OCI-LY7 (cell line): ENCODE measurements at regions not wholly inside any gene's neighbourhood (a gene's known extent, or its start where the extent isn't known, plus 50 kb on each side); places are given as distances from the start of the nearest gene placed in this dataset.

Source experiments
- BruUV-seq: library from RNA; stranded (reverse); fragments of 400-500 nt; replicated peaks from 2 replicates; lab custom pipeline; 2021; lab: Mats Ljungman, UMichigan
- CTCF ChIA-PET: fragments of 300-600 bp; sonication (Branson Sonifier 250); formaldehyde crosslinking; loops from one replicate; lab custom pipeline; 2022; ENCODE audit warnings: antibody characterized with exemption; ENCODE audit not compliant: unreplicated experiment; lab: Charles Lee
- POLR2A ChIA-PET: fragments of 300-600 bp; sonication (Branson Sonifier 250); formaldehyde crosslinking; loops from one replicate; lab custom pipeline; 2022; ENCODE audit warnings: antibody characterized with exemption; lab: Charles Lee
- DNase-seq: peaks from one replicate; pipeline ENCODE4 v3.0.0-alpha.2; 2015; ENCODE audit warnings: low spot score
- H2AFZ ChIP-seq: fragments of 200-600 bp; sonication (generic), shearing (Covaris generic); 2 replicates; pipeline ENCODE4 v1.6.1; 2014; ENCODE audit warnings: mild to moderate bottlenecking, antibody characterized with exemption, low read length, moderate library complexity
- H3K27ac ChIP-seq: fragments of 200-600 bp; sonication (generic); 2 replicates; pipeline ENCODE4 v1.5.1; 2014; ENCODE audit warnings: mixed run types, low read depth, mild to moderate bottlenecking, moderate library complexity, low read length, inconsistent platforms; ENCODE audit not compliant: poor library complexity, severe bottlenecking
- H3K36me3 ChIP-seq: fragments of 200-600 bp; sonication (generic); 2 replicates; pipeline ENCODE4 v1.6.1; 2014; ENCODE audit warnings: mild to moderate bottlenecking, antibody characterized with exemption, low read length, moderate library complexity, mixed read lengths; ENCODE audit not compliant: insufficient read depth
- H3K4me1 ChIP-seq: fragments of 200-600 bp; sonication (generic); 2 replicates; pipeline ENCODE4 v1.5.1; 2014; ENCODE audit warnings: mild to moderate bottlenecking, low read length; ENCODE audit not compliant: insufficient read depth, poor library complexity, severe bottlenecking
- H3K4me2 ChIP-seq: fragments of 200-600 bp; sonication (generic); 2 replicates; pipeline ENCODE4 v1.6.1; 2014; ENCODE audit warnings: mild to moderate bottlenecking, low read length
- H3K4me3 ChIP-seq: fragments of 200-600 bp; sonication (generic); 2 replicates; pipeline ENCODE4 v1.5.1; 2014; ENCODE audit warnings: mild to moderate bottlenecking, low read depth, low read length; ENCODE audit not compliant: poor library complexity, severe bottlenecking
- H3K79me2 ChIP-seq: fragments of 200-600 bp; sonication (generic); 2 replicates; pipeline ENCODE4 v1.6.1; 2016; ENCODE audit warnings: low read depth, mild to moderate bottlenecking, low read length, moderate library complexity, mixed read lengths; ENCODE audit not compliant: insufficient read depth
- H3K9me2 ChIP-seq: fragments of 200-600 bp; sonication (generic); 2 replicates; pipeline ENCODE4 v1.6.1; 2016; ENCODE audit warnings: mild to moderate bottlenecking, low read length, mixed read lengths; ENCODE audit not compliant: insufficient read depth
- H3K9me3 ChIP-seq: fragments of 200-600 bp; sonication (generic); 2 replicates; pipeline ENCODE4 v1.6.1; 2014; ENCODE audit warnings: mild to moderate bottlenecking, mixed run types, low read length, mixed read lengths
- H4K20me1 ChIP-seq: fragments of 200-600 bp; sonication (generic); 2 replicates; pipeline ENCODE4 v1.6.1; 2014; ENCODE audit warnings: mild to moderate bottlenecking, antibody characterized with exemption, low read length, moderate library complexity, mixed read lengths; ENCODE audit not compliant: insufficient read depth
- CTCF ChIP-seq: fragments of 200-600 bp; sonication (generic); conservative IDR thresholded peaks from 2 replicates; pipeline ENCODE4 v1.5.1; 2014; ENCODE audit warnings: mild to moderate bottlenecking, antibody characterized with exemption, low read length, moderate library complexity, mixed read lengths
- EZH2phosphoT487 ChIP-seq: fragments of 200-600 bp; sonication (generic); IDR thresholded peaks from 2 replicates; pipeline ENCODE4 v1.6.1; 2018; ENCODE audit warnings: low read depth, borderline replicate concordance, mild to moderate bottlenecking, mixed run types, antibody characterized with exemption, low read length, moderate library complexity, mixed read lengths
- intact Hi-C: fragments of 100-400 bp; cut with micrococcal nuclease; formaldehyde crosslinking; loops from one replicate; pipeline ENCODE4 v1.10.0; 2022; ENCODE audit not compliant: unreplicated experiment

GRCh38 chr5:159450417-159450816, 120.1 kb upstream of the IL12B start:
- H3K4me3 ChIP-seq, result no peak overlapping the region
- H3K4me2 ChIP-seq, result no peak overlapping the region
- H3K36me3 ChIP-seq, result no peaks in the 10 kb centered on the region
- intact Hi-C loops, result no loop called here
- DNase-seq, result no peak
- H3K4me1 ChIP-seq, result no peaks in the 10 kb centered on the region
- no peaks in the 10 kb centered on the region for H3K9me3 ChIP-seq
- no peaks in the 10 kb centered on the region for H4K20me1 ChIP-seq
- CTCF ChIA-PET, result no interaction called here
- no peak for TF ChIP-seq EZH2phosphoT487
- no peak for TF ChIP-seq CTCF
- BruUV-seq, result no TSS peak
- no peak overlapping the region for H3K27ac ChIP-seq
- H3K9me2 ChIP-seq, result no peaks in the 10 kb centered on the region
- POLR2A ChIA-PET, result interaction anchor here (0.8 kb wide), 1 partner anchor 134 kb away, joined by 3 read pairs; no protein-coding TSS in a partner anchor
- no peak overlapping the region for H2AFZ ChIP-seq
- no peaks in the 10 kb centered on the region for H3K79me2 ChIP-seq

GRCh38 chr5:159451197-159452052, 121.1 kb upstream of the IL12B start:
- POLR2A ChIA-PET, result interaction anchor here (0.8 kb wide), 1 partner anchor 135 kb away, joined by 3 read pairs; no protein-coding TSS in a partner anchor
- BruUV-seq, result no TSS peak
- no peak for DNase-seq

More at GRCh38 chr5:159451197-159452052, 121.1 kb upstream of the IL12B start:
- CTCF ChIA-PET, result interaction anchor here (0.5 kb wide), 1 partner anchor 55 kb away, joined by 3 read pairs; no protein-coding TSS in a partner anchor
- TF ChIP-seq EZH2phosphoT487 (no peak), CTCF (no peak)
- intact Hi-C loops, result no loop called here
- Histone ChIP-seq H3K4me3 (no peak overlapping the region), H3K79me2 (no peaks in the 10 kb centered on the region), H3K9me3 (no peaks in the 10 kb centered on the region), H2AFZ (no peak overlapping the region), H3K9me2 (no peaks in the 10 kb centered on the region), H3K36me3 (no peaks in the 10 kb centered on the region), H4K20me1 (no peaks in the 10 kb centered on the region), H3K4me1 (no peaks in the 10 kb centered on the region), H3K27ac (no peak overlapping the region), H3K4me2 (no peak overlapping the region)
